CD4-positive, alpha-beta T cell treated with Interleukin-4 for 4 hours (primary cell): ENCODE measurements at regions not wholly inside any gene's neighbourhood (a gene's known extent, or its start where the extent isn't known, plus 50 kb on each side); places are given as distances from the start of the nearest gene placed in this dataset.
"Not testable (repeated sequence)": the region's sequence is repeated elsewhere in the genome, so short reads cannot be mapped to it uniquely, and the experiment has no call there.

Experiments used
- DNase-seq: peaks from one replicate; pipeline ENCODE4 v3.0.0-alpha.2; 2020

DNA sequence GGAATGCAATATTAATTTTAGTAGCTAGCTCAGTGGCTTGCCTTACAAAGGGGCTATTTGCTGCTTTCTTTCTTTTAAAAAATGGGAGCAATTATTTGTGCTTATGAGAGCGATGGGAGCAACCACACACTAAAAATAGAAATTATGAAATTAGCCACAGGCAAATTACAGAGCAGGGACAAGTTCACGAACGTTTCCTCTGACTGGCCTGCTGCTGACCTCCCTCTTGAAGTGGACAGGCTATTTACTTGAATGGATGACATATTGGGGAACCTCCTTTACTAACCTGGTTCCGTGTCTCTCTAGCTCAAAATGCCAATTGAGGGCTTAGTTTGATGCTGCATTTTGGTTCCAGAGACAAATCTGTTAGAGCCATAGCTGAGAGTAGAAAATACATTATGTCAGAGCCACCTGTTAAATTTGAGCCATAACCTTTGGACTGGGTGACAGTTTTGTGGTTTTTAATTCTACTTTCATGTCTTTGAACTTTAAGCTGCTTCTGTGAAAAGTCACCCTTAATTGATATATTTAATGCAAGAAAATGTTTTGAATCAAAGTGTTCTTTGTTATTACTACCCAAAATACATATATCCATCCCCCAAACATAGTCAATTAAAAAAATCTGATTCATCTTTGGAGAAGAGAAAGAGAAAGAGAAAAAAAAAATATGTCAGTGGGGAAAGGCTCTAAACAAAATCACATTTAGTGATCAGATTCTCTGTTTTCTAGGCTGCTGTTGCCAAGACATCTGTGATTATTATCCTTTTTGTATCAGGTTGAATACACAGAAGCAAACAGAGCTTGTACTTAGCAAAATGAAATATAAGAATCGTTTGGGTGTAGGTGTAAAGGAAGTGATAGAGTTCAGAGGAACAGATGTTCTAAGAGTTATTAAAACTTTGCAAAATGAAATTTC lies 351.9 kb downstream of the ADGRL2 start:
- DNase-seq: no peak

DNA sequence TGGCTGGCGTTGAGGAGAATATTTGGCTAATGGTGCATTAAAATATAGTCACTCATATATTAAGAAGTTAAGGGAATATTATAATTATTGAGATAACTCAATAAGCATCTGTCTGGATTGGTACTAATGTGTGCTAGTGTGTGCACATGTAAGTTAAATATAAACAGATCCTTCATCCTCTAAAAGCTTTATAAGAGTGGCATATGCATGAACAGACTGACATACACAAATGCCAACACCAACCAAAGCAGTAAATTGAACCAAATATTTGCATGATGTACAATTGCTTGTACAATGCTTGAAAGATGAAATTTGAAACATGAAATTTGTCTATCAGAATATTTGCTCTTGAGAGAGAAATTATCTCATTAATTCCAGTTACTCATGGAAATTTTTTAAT lies 344.9 kb downstream of the ADGRL2 start:
- DNase-seq: no peak

DNA sequence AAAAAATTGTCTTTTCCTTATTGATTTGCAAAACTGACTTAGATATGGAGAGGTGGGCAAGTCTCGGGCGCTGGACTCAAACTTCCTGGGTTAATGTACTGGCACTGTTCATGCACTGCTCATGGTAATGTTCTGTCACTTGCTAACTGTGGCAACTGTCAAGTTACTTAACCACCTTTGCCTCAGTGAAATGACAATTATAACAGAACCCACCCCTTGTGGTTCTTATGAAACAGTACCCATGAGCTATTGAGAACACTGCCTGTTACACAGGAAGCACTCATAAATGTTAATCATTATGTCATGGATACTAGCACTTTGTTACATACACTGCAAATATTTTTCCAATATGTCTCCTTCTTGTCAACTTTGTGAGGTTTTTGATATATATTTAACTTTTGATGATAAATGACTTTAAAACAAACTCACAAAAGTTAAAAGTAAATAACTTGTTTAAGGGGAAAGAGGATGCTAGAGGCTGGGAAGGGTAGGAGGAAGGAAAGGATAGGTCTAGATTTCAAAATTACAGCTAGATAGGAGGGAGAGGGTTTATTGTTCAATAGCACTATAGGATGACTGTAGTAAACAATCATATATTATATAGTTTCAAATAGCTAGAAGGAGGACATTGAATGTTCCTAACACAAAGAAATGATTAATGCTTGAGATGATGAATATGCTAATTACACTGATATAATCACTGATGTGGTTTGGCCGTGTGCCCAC lies 342.5 kb downstream of the ADGRL2 start:
- DNase-seq: no peak

DNA sequence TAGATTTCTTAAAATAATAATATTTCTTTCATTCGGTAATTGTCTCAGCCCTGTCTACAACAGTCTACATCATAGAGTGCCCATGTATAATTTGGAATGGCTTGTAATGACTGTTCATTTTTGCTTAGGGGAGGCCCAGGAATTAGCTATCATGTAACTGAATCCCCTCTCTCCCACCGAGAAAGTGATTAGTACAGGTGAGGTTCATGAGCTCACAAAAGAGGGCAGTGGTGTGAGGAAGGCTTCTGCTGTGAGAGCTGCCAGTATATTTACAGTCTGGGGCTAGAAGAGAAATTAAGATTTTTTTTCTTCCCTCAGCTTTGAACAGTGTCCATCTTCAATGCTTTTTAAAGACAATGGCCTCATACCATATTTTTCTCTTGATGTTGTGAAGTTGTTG lies 340.7 kb downstream of the ADGRL2 start:
- DNase-seq: no peak

DNA sequence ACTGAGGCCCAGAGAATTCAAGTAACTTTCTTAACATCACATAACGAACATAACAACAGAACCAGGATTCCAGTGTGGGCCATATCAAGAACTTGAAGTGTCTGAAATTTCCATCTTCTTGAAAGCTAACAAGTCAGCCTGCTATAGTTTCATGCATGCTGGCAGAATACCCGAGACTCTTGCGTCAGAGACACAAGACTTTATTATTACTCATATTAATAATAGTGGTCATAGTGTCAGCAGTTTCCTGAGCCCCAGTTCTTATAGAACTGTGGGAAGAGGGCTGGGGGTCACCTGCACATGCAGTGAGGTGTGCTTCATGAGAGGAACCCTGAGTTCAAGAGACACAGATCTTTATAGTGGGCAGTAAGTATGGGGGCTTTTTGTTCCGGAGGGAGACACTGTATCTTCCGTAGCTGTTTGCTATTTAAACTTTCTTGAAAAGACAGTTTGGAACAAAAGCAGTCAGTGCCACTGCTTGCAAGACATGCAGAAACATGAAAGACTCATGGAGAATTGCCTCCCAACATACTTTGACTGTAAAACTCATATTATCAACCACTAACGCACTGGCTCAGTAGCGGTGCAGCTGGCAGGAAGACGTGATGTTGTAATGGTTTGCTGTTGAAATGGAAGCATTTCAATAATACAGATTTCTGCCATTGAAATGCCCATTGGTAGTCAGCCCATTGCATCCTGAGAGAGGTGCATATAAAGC lies 339.2 kb downstream of the ADGRL2 start:
- DNase-seq: no peak

DNA sequence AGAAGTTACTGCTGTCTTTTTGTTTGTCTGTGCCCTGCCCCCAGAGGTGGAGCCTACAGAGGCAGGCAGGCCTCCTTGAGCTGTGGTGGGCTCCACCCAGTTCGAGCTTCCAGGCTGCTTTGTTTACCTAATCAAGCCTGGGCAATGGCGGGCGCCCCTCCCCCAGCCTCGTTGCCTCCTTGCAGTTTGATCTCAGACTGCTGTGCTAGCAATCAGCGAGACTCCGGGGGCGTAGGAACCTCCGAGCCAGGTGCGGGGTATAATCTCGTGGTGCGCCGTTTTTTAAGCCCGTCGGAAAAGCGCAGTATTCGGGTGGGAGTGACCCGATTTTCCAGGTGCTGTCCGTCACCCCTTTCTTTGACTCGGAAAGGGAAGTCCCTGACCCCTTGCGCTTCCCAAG lies 335.6 kb downstream of the ADGRL2 start:
- DNase-seq: not testable (repeated sequence)

DNA sequence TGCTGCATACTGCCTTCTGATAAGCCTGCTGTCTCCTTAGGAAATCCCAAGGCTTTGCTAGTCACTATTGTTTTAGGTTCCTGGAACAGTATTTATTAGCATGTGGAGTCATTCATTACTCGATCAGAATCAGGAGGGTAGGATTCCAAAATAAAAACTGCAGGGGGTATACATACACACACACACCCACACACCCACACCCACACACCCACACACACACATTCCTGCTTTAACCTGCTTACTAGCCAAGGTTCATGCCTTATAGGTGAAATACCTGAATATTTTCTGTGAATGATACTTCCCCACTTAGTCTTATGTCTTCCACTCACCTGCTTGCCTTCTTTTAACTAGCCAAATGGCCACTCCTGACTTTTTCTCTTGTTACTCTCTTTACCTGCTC lies 325.1 kb downstream of the ADGRL2 start:
- no peak for DNase-seq

DNA sequence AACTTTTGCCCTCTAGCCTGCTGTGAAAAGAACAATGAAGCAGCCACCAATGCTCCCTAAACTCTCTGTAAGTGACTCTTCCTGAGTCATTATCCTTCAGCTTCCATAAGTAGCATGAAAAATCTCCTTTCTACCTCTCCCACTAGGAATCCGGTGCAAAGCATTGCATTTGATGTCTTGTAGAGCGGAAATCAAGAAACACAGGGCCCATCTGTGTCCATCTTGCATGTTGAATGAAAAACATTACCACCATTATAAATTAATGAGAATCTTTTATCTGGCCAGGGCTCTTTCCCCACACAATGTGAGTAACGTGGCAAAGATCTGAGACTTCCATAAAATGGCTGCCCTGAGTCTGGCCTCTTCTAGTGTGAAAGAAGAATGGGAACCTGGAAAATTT lies 324.4 kb downstream of the ADGRL2 start:
- no peak for DNase-seq

DNA sequence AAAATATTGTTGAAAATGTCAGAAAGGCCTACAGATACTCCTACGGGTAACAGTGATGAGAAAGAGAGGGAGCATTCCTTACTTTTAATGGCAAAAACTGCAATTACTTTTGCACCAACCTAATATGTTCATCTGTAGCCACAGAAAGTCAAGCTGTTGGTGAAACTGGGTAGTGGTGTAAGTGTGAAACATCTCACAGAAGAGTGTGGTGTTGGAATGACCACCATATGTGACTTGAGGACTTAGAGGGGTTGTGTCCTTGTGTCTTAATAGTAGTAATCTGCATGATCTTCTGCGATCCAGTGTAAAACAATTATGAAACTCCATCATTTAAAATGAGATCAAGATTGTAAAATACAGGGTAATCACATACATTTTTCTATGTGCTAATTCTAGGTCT lies 320.7 kb downstream of the ADGRL2 start:
- no peak for DNase-seq

DNA sequence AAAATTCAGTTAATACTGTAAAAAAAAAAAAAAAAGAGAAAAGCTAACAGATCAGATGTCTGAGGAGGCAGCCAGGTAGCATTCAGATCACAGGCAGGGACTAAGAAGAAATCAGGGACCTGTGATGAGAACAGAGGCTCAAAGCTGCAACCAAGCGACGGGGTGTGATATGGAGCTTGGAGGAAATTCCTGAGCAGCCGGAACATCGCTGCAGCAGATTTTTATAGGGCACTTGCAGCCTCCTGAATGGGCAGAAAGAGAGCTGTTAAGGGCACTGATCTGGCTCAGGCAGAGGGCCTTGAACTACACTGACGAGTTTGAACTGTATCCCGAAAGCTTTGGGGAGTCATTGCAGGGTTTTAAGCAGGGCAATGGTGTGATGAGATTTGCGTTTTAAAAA lies 315.4 kb downstream of the ADGRL2 start:
- no peak for DNase-seq

DNA sequence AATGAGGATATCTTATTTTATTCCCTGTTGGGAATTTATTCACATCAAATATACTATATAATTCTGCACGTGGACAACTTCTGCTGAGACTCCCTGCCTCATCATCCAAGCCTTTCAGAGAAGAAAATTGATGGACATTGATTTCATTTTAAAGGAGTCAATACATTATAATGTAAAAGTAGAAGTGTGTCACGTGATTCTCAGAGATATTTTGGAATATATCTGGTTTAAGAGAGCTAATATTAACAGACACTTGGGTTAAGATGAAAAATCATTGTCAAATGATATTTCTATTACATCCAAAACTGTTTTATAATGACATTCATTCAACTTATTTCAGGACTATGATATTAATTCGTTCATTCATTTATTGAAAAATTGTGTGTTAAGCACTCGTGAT lies 314.2 kb downstream of the ADGRL2 start:
- DNase-seq: no peak

DNA sequence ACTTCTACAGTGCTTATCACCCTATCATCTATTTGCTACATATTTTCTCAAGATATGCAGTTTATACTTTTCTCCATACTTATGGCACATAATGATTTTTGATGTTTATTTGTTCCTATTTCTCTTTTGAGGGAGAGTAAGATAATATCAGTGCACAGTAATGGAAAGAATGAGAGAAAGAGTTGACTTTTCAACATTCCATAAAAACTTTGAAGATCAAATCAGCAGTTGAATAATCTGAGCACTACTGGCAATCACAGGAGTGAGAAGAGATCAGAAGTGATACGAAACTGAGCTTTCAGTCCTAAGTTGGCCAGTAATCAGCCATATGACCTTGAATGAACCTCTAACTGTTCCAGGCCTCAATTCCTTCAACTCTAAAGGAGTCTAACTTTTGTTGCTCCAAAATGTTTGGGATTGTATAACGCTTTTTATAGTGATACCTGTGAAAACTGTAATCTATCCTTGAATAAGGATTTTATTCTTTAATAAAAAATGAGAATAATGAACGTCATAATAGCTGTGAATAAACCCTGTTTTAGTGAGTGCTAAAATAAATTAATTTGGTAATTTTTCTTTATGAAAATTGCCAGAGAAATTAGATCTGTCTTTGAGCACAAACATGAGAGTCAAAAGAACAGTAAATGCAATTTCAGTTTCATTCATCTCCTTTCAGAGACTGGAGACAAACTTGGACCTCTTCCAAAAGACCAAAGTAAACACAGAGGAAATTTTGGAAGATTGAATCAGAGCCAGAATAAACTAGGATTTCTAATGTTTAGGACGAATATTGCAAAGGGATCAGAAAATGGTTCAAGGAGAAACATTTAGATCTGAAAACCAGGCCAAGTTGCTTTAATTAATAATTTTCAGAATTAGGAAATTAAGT lies 309.9 kb downstream of the ADGRL2 start:
- DNase-seq: no peak

DNA sequence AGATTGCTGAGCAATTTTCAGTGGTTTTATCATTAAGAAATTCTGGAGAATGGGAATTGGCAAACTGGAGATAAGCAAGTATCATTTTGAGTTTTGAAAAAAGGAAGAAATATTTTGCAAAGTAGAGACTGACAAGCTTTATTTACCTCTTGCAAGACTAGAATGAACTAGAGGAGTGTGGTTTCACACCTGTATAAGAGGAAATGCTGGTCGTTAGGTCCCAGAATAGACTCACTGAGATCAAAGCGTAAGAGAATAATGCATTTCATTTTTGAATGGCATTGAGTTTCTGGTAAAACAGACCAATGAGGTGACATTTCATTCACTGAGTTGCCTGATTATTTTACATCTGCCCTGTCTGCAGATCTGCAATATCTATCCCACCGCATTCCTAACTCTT lies 308.1 kb downstream of the ADGRL2 start:
- no peak for DNase-seq

DNA sequence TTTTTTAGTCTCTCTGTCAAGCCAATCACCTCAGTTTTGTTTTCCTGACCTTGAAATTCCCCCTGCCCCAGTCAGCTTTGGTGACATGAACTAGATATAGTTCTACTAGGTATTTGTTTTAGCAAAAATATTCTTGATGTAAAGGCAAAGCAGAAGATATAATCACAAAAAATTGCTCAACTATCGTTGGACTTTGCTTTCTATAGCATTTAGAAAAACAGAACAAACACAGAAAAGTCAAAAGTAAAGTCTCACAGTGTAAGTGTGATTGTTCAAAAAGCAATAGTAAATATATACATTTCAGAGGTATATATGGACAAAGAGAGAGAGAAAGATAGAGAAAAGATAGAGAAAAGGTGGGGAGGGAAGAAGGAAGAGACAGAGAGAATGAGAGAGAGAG lies 305.9 kb downstream of the ADGRL2 start:
- no peak for DNase-seq

DNA sequence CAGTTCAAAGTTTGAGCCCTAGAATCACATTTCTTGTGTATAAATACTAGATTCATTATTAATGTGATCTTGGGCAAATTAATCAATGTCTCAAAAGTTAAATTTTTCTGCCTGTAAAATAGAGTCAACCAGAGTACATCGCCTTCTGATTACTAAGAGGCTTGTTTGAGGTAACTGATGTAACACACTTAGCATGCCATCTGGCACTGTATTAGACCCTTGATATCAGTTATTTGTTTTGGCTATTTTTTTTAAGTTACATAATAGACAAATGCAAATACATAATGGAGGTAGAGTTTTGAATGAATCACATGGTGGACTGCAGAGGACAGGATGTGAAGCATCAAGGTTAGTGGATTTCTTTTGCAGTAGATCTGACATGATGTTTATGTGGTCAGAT lies 298.4 kb downstream of the ADGRL2 start:
- DNase-seq: no peak

DNA sequence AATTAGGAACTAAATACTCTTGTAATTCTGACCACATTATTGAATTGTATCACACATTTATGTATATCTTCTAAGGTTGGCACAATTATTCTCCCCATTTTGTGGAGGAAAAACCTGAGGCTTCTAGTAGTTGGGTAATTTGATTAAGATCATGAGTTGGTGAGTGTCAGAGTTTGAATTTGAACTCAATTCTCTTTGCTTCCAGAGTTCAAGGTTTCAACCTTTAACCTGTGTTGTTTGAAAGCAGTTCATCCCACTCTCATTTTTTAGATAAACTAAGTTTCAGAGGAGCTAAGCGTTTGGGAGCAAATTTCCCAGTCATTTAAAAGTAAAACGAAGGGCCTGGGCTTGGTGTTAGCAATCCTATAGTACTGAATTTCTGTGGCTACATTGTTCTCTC lies 293.4 kb downstream of the ADGRL2 start:
- DNase-seq: no peak

DNA sequence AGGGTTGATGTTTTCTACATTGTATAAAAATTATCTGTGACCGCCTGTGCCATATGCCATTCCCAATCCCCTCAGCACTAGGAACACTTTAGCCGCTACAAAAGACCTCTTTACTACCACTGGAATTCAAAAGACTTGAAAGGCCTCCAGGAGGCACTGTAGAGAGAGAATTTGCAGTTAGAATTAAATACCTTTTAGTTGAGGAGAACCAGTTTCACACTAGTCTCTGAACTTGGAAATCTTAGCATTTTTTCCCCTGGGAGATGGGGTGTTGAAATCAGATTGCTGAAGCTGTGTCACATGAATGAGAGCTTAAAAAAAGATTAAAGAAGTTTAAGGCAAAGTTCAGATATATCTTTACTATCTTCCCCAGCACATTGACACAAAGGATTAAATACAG lies 291.0 kb downstream of the ADGRL2 start:
- DNase-seq: no peak

DNA sequence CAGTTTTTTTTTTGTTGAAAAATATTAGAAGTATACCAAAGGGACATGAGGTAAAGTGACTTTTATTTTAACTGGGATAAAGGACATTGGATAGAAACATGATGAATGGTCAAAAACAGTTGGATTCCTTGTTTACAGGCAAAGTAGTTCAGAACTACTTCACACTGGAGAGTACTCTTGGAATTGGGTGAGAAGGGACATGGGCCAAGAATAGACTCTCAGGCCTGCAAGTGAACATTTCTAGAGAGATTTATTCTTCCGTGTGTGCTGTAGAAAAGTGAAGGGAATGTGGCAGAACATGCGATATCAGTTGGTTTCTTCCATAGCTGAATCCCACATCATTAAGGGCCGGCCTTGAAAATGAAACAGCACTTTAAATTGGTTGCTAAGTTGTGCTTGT lies 290.5 kb downstream of the ADGRL2 start:
- no peak for DNase-seq

DNA sequence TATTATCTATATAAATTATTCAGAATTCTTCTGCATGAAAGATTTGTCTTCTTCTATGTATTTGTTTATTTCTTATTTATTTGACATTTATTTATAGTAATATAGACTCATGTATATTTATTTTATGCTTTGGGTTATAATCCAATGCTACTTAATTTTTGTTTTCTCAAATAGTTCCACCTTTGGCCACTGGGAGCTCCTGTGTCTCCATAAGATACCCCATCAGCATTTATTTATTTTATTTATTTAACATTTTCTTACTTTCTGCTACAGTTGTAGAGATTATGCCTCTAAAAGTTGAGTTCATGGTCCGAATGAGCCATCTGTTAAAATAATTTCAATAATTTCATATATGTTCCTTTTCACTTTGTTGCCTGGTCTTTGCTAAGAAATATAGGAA lies 289.4 kb downstream of the ADGRL2 start:
- DNase-seq: no peak

DNA sequence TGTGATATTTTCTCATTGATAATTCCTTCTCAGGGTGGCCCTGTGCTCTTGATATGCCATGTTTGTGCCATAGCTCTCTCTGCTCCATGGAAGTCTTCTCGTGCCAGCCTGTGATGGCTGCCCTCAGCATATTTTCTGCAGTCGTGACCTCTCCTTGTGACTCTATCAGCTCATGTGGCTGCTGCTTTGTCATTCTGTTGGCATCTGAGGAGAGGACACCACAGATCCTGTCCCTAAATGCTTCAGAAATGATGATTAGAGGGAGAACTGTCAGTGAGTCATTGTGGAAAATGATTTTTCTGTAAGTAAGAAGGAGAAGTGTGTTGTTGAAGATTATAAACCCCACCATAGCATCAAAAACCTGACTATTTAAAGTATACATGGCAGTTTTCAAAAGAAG lies 286.0 kb downstream of the ADGRL2 start:
- DNase-seq: no peak

DNA sequence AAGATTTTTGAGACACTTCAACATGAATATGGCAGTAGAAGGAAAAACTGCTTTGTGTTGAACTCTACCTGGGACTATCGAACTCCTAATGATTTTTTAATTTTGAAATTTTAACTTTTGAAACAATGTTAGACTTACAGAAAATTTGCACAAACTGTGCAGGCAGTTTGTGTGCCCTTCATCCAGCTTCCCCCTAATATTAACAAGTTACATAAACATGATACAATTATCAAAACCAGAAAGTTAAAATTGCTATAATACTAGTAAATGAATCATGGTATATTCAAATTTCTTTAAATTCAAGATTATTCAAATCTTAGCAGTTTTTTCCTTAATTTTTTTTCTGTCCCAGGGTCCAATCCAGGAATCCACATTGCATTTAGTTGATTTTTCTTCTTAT lies 278.9 kb downstream of the ADGRL2 start:
- DNase-seq: no peak

DNA sequence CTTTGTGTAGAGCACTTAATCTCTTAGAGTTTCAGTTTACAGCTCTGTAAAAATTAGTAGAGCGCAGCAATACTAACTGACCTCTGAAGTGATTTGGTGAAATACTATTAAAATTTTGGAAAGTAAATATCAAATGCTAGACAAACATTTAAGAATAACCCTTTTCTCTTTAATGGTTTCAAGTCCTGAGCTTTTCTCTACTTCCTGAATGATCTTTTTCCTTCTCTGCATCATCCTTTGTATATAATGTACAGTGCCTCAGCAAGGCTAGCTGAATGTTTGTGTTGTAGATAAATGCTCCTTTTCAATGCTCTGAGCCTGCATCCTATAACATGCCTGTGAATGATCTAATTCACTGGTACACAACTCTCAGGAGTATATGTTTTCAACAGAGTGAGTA lies 272.9 kb downstream of the ADGRL2 start:
- no peak for DNase-seq

DNA sequence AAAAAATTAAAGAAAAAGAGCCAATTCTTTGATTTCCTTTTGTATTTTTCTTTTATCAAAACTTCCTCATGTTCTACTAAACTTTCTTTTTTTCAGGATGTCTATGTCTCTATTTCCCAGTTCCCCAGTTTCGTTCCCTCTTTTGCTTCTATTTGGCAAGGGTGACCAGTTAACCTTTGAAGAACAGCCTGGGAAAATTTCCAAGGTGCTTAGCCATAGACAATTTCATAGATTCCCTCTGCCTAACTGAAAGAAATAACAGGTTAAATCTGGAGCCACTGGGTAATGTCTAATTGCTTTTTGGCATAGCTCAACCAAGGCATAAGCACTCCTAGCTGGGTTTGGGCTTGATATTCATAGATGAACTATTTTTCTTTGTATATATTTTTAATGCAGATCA lies 272.3 kb downstream of the ADGRL2 start:
- DNase-seq: no peak
